ENCODE measurements at regions not wholly inside any gene's neighbourhood (a gene's known extent, or its start where the extent isn't known, plus 50 kb on each side); places are given as distances from the start of the nearest gene placed in this dataset.

DNA sequence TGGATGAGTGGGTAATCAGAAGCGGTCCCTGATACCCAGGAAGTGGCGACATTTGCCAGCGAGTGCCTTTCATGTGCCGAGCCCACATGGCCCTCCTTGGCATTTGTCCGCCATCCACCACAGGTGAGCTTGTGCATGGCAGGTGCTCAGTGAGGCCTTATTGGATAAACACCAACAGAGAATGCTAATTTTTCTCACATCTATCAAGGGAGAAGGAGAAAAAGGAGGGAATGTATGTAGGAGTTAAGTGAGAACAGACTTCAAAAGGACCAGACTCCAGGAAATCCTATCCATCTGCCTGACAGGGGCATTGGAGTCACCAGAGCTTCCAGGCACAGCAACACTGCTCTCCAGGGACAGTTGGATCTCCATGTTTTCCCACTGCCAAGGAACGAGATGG, 143.5 kb upstream of the ZMIZ1 start:
- TF ChIP-seq, protein P1, sequence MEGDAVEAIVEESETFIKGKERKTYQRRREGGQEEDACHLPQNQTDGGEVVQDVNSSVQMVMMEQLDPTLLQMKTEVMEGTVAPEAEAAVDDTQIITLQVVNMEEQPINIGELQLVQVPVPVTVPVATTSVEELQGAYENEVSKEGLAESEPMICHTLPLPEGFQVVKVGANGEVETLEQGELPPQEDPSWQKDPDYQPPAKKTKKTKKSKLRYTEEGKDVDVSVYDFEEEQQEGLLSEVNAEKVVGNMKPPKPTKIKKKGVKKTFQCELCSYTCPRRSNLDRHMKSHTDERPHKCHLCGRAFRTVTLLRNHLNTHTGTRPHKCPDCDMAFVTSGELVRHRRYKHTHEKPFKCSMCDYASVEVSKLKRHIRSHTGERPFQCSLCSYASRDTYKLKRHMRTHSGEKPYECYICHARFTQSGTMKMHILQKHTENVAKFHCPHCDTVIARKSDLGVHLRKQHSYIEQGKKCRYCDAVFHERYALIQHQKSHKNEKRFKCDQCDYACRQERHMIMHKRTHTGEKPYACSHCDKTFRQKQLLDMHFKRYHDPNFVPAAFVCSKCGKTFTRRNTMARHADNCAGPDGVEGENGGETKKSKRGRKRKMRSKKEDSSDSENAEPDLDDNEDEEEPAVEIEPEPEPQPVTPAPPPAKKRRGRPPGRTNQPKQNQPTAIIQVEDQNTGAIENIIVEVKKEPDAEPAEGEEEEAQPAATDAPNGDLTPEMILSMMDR (IDR thresholded peaks at IDR 0.05 in 2 of 3, conservative IDR thresholded peaks at IDR 0.05 in 1 of 3; ENCODE audit: borderline replicate concordance in 1 of 3, insufficient read depth in 1 of 3, low read depth in 2 of 3, low read length in 2 of 3) = no peak
- TF ChIP-seq POLR2AphosphoS5 (IDR thresholded peaks at IDR 0.05; ENCODE audit: low read depth, low read length) (no peak), JUND (IDR thresholded peaks at IDR 0.05) (no peak)

Data from HCT116 (cell line).